ENCODE measurements at regions not wholly inside any gene's neighbourhood (a gene's known extent, or its start where the extent isn't known, plus 50 kb on each side); places are given as distances from the start of the nearest gene placed in this dataset.

DNA sequence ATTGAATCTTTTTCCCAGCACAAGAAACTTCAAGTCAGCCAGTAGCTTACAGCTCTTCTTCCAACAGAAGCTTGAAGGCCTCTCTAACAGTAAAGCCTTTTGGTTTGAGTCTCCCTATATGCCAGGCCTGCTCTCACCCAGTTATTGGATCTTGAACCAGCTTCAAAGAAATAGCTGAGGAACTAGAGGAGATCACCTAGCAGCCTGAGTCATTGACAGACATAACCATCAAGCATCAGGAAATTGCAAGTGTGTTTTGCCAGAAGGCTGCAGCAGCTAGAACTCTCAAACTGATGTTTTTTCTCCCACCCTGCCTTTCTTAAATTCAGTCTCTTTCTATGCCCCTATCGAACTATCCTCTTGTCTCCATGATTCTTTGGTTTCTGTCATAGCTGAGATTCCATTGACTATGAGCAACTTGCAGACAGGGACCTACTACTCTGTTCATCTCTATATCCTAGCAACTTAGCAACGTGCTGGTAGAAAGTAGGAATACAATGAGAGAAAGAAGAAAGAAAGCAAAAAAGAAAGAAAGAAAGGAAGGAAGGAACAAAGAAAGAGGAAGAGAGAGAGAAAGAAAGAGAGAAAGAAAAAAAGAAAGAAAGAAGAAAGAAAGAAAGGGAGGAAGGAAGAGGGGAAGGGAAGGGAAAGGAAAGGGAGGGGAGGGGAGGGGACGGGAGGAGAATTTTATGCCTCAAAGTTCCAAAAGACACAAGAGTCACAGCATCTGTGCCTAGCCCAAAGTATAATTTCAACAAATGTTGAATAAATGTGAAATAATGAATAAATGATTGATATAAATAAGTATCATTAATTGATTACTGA, 60.0 kb upstream of the FGGY start:
- peaks cover 0 to 2% of the 10 kb centered on the region in 2 donors for H3K9me3 Mint-ChIP-seq
- no peak overlapping the region for H3K27ac Mint-ChIP-seq
- H3K4me3 Mint-ChIP-seq: no peak overlapping the region
- peaks cover 1 to 6% of the 10 kb centered on the region in 2 donors for H3K4me1 Mint-ChIP-seq
- no peak for DNase-seq
- no peaks in the 10 kb centered on the region for H3K27me3 Mint-ChIP-seq
- no peak for ATAC-seq (replicated peaks)
- no peaks in the 10 kb centered on the region for H3K36me3 Mint-ChIP-seq

DNA sequence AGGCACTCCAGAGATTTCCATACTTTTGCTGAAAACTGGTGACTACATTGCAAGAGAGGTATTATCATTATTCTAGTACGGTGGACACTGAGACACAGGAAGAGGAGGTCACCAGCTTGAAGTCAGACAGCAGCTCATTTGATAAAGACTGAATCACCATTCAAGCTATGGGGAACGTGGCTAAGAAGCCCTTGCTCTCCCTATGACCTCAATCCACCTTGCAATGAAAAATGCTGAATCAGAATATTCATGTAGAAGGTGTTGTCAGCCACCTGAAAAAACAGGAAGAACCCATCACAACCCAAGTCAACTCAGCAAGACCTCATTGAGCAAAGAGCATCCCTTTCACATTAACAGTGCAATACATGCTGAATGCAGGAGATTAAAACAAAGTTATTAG, 59.0 kb upstream of the FGGY start:
- DNase-seq (no peak), ATAC-seq (replicated peaks) (no peak)
- Mint-ChIP-seq H3K36me3 (no peaks in the 10 kb centered on the region), H3K4me3 (no peak overlapping the region), H3K9me3 (peaks cover 0 to 2% of the 10 kb centered on the region in 2 donors), H3K27ac (no peak overlapping the region), H3K27me3 (no peaks in the 10 kb centered on the region), H3K4me1 (peaks cover 1 to 6% of the 10 kb centered on the region in 2 donors)

DNA sequence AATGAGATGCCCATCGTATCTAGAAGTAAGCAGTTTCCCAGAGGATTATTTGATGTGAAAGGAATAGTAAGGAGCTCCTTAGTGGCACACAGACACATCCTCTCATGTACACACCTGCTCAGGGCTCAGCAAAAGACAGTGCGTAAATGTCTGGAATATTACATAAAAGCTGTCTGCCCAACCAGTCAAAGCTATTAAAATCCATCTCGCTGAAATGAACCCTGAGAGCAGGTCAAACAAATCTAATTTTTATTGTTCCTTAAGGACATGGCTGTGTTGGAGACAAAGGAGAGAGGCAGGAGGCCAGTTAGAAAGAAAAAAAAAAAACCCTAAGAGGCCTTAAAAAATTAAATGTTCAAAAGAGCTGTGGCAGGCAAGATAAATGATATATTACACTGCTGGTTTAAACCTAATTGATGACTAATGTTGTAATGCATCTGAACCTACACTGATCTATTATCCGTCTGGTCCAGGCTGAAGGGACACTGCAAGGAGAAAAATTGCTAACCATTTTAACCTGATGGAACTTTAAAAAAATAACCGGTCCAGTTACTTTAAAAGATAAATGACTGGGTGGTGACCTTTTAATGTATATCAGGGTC, 58.5 kb upstream of the FGGY start:
- no peak overlapping the region for H3K27ac Mint-ChIP-seq
- peaks cover 1 to 6% of the 10 kb centered on the region in 2 donors for H3K4me1 Mint-ChIP-seq
- H3K27me3 Mint-ChIP-seq: no peaks in the 10 kb centered on the region
- H3K9me3 Mint-ChIP-seq: peaks cover 0 to 2% of the 10 kb centered on the region in 2 donors
- no peak overlapping the region for H3K4me3 Mint-ChIP-seq
- no peak for ATAC-seq (replicated peaks)
- DNase-seq: no peak
- peaks cover 0 to under 1% of the 10 kb centered on the region in 2 donors for H3K36me3 Mint-ChIP-seq

- Mint-ChIP-seq H3K4me1 (peaks cover 1 to 6% of the 10 kb centered on the region in 2 donors), H3K9me3 (peaks cover 0 to 2% of the 10 kb centered on the region in 2 donors), H3K27me3 (no peaks in the 10 kb centered on the region), H3K27ac (no peak overlapping the region), H3K4me3 (no peak overlapping the region), H3K36me3 (peaks cover 0 to 3% of the 10 kb centered on the region in 2 donors)
- ATAC-seq (replicated peaks) (no peak), DNase-seq (no peak)
These were observed 57.9 kb upstream of the FGGY start for GRCh38 chr1:59238993-59239392.

- peaks cover 10 to 16% of the 10 kb centered on the region in 2 donors for H3K9me3 Mint-ChIP-seq
- H3K4me3 Mint-ChIP-seq: no peak overlapping the region
- H3K27ac Mint-ChIP-seq: no peak overlapping the region
- DNase-seq (no peak), ATAC-seq (replicated peaks) (no peak)
- peaks cover 0 to 3% of the 10 kb centered on the region in 2 donors for H3K27me3 Mint-ChIP-seq
- H3K36me3 Mint-ChIP-seq: peaks cover 5 to 13% of the 10 kb centered on the region in 2 donors
- peaks cover 1 to 4% of the 10 kb centered on the region in 2 donors for H3K4me1 Mint-ChIP-seq
These were observed 55.0 kb upstream of the FGGY start for GRCh38 chr1:59241909-59242308.

- DNase-seq (no peak), ATAC-seq (replicated peaks) (no peak)
- peaks cover 5 to 13% of the 10 kb centered on the region in 2 donors for H3K36me3 Mint-ChIP-seq
- no peak overlapping the region for H3K27ac Mint-ChIP-seq
- H3K27me3 Mint-ChIP-seq: peaks cover 0 to 3% of the 10 kb centered on the region in 2 donors
- peaks cover 8 to 16% of the 10 kb centered on the region in 2 donors for H3K9me3 Mint-ChIP-seq
- H3K4me1 Mint-ChIP-seq: no peaks in the 10 kb centered on the region
- no peak overlapping the region for H3K4me3 Mint-ChIP-seq
These were observed 54.5 kb upstream of the FGGY start for GRCh38 chr1:59242370-59242769.

- no peak overlapping the region for H3K4me3 Mint-ChIP-seq
- H3K27me3 Mint-ChIP-seq: peaks cover 0 to 3% of the 10 kb centered on the region in 2 donors
- no peaks in the 10 kb centered on the region for H3K4me1 Mint-ChIP-seq
- H3K27ac Mint-ChIP-seq: no peak overlapping the region
- H3K36me3 Mint-ChIP-seq: peaks cover 5 to 13% of the 10 kb centered on the region in 2 donors
- peaks cover 8 to 16% of the 10 kb centered on the region in 2 donors for H3K9me3 Mint-ChIP-seq
- ATAC-seq (replicated peaks): no peak
- no peak for DNase-seq
These were observed 53.3 kb upstream of the FGGY start for GRCh38 chr1:59243550-59243949.

DNA sequence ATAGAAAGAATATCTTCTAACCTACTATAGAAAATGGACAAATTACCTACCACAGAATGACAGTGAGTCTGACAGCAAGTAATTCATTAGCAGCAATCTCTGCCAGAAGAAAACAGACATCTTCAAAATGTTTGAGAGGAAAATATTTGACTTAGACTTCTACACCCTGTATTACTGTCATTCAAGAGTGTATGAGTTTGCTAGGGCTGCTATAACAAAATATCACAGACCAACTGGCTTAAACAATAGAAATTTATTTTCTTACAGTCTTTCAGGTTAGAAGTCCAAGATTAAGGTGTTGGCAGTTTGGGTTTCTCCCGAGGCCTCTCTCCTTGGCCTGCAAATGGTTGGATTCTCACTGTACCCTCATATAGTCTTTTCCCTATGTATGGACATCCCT, 52.9 kb upstream of the FGGY start:
- Mint-ChIP-seq H3K4me3 (no peak overlapping the region), H3K27me3 (peaks cover 0 to 3% of the 10 kb centered on the region in 2 donors)
- ATAC-seq (replicated peaks): no peak

DNA sequence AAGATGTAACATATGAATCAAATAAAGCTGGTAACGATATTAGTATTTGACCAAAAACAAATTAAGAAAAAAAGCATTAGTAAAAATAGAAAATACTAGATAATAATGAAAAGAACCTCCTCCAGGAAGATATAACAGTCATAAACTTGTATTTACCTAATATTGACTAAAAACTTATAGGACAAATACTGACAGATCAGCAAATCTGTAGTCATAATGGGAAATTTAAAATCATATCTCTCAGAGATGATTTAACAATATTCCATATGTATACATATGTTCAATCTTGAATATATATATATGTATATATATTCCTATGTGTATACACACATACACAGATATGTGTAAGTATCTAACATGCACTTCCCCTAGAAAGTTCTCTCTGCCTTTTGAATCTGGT, 52.0 kb upstream of the FGGY start:
- DNase-seq (no peak), ATAC-seq (replicated peaks) (no peak)
- Mint-ChIP-seq H3K36me3 (peaks cover 5 to 13% of the 10 kb centered on the region in 2 donors), H3K4me3 (no peak overlapping the region), H3K9me3 (peaks cover 8 to 16% of the 10 kb centered on the region in 2 donors), H3K27me3 (peaks cover 0 to 3% of the 10 kb centered on the region in 2 donors), H3K27ac (no peak overlapping the region), H3K4me1 (no peaks in the 10 kb centered on the region)

More for the DNA sequence above, 52.9 kb upstream of the FGGY start:
- no peaks in the 10 kb centered on the region for H3K4me1 Mint-ChIP-seq
- peaks cover 8 to 16% of the 10 kb centered on the region in 2 donors for H3K9me3 Mint-ChIP-seq
- H3K36me3 Mint-ChIP-seq: peaks cover 5 to 13% of the 10 kb centered on the region in 2 donors
- no peak overlapping the region for H3K27ac Mint-ChIP-seq
- DNase-seq: no peak

Measured in stimulated activated naive B cell treated with anti-CD40 and anti-IgM and Interleukin-4, amounts not matched to agents 10 μg/mL and 1 μg/mL and 100 μg/mL, for 72 hours (primary cell).